Stimulated activated CD8-positive, alpha-beta memory T cell treated with anti-CD3 and anti-CD28 coated beads, Interleukin-2, amount 100 ng/mL, for 48 hours (primary cell): ENCODE measurements at regions not wholly inside any gene's neighbourhood (a gene's known extent, or its start where the extent isn't known, plus 50 kb on each side); places are given as distances from the start of the nearest gene placed in this dataset.
"Not testable (repeated sequence)": the region's sequence is repeated elsewhere in the genome, so short reads cannot be mapped to it uniquely, and the experiment has no call there.

ENCODE experiments used
- DNase-seq, 2 donors: peaks; one replicate each; pipeline ENCODE4 v3.0.0-alpha.2; 2020; ENCODE audit warnings: low read depth in 2 of 2

- DNase-seq, result no peak
Observed at GRCh38 chrX:39791691-39792090, 306.1 kb downstream of the BCOR start.

- DNase-seq, result no peak
Observed at GRCh38 chrX:39795605-39796004, 302.2 kb downstream of the BCOR start.

GRCh38 chrX:39796856-39797255 is 300.9 kb downstream of the BCOR start:
- DNase-seq, result no peak

- not testable (repeated sequence) for DNase-seq
Observed at GRCh38 chrX:39798488-39798887, 299.3 kb downstream of the BCOR start.

- no peak for DNase-seq
Observed at GRCh38 chrX:39802354-39802753, 295.4 kb downstream of the BCOR start.

- no peak for DNase-seq
Observed at GRCh38 chrX:39802908-39803307, 294.9 kb downstream of the BCOR start.

GRCh38 chrX:39805022-39805421 is 292.7 kb downstream of the BCOR start:
- no peak for DNase-seq

GRCh38 chrX:39805825-39806224 is 291.9 kb downstream of the BCOR start:
- no peak for DNase-seq

- no peak for DNase-seq
Observed at GRCh38 chrX:39808471-39808917, 289.3 kb downstream of the BCOR start.

GRCh38 chrX:39809331-39809730 is 288.4 kb downstream of the BCOR start:
- DNase-seq, result no peak

GRCh38 chrX:39810901-39811300 is 286.9 kb downstream of the BCOR start:
- no peak for DNase-seq

GRCh38 chrX:39811376-39811775 is 286.4 kb downstream of the BCOR start:
- no peak for DNase-seq

GRCh38 chrX:39813631-39814277 is 284.0 kb downstream of the BCOR start:
- no peak for DNase-seq

GRCh38 chrX:39814391-39814790 is 283.4 kb downstream of the BCOR start:
- no peak for DNase-seq

GRCh38 chrX:39815631-39816030 is 282.1 kb downstream of the BCOR start:
- no peak for DNase-seq

- no peak for DNase-seq
Observed at GRCh38 chrX:39816871-39817731, 280.7 kb downstream of the BCOR start.

GRCh38 chrX:39817754-39818470 is 279.8 kb downstream of the BCOR start:
- no peak for DNase-seq

- DNase-seq, result no peak
Observed at GRCh38 chrX:39818750-39819149, 279.0 kb downstream of the BCOR start.

- DNase-seq, result no peak
Observed at GRCh38 chrX:39819921-39820849, 277.6 kb downstream of the BCOR start.

- DNase-seq, result no peak
Observed at GRCh38 chrX:39820938-39821708, 276.6 kb downstream of the BCOR start.

- no peak for DNase-seq
Observed at GRCh38 chrX:39821709-39822095, 276.1 kb downstream of the BCOR start.
